Chondrocyte (in vitro differentiated cells): ENCODE measurements at regions not wholly inside any gene's neighbourhood (a gene's known extent, or its start where the extent isn't known, plus 50 kb on each side); places are given as distances from the start of the nearest gene placed in this dataset.
A peak's percentile ranks its signal among the peaks of the same experiment; 100 is the strongest.

ENCODE experiments used
- DNase-seq: peaks from one replicate; pipeline ENCODE4 v3.0.0; 2021; ENCODE audit warnings: mixed read lengths, low spot score
- H3K27ac Mint-ChIP-seq: one replicate; pipeline ENCODE4 v1.8.0; 2021; ENCODE audit warnings: mild to moderate bottlenecking, moderate library complexity, mixed read lengths; ENCODE audit not compliant: unreplicated experiment
- H3K27me3 Mint-ChIP-seq: 2 replicates; pipeline ENCODE4 v1.8.0; 2021; ENCODE audit warnings: low read depth, mixed read lengths
- H3K36me3 Mint-ChIP-seq: 2 replicates; pipeline ENCODE4 v1.8.0; 2021; ENCODE audit warnings: low read depth, mixed read lengths
- H3K4me1 Mint-ChIP-seq: 2 replicates; pipeline ENCODE4 v1.8.0; 2021; ENCODE audit warnings: low read depth, mild to moderate bottlenecking, mixed read lengths
- H3K4me3 Mint-ChIP-seq: one replicate; pipeline ENCODE4 v1.8.0; 2021; ENCODE audit warnings: mild to moderate bottlenecking, moderate library complexity, mixed read lengths; ENCODE audit not compliant: unreplicated experiment
- H3K9me3 Mint-ChIP-seq: 2 replicates; pipeline ENCODE4 v1.8.0; 2021; ENCODE audit warnings: low read depth, mixed read lengths
- TF ChIP-seq, protein P1 (sequence below): fragments of 200-600 bp; sonication (generic); IDR thresholded peaks from 2 replicates; pipeline ENCODE4 v1.5.0; 2021; ENCODE audit warnings: antibody characterized with exemption, mild to moderate bottlenecking, moderate library complexity

DNA sequence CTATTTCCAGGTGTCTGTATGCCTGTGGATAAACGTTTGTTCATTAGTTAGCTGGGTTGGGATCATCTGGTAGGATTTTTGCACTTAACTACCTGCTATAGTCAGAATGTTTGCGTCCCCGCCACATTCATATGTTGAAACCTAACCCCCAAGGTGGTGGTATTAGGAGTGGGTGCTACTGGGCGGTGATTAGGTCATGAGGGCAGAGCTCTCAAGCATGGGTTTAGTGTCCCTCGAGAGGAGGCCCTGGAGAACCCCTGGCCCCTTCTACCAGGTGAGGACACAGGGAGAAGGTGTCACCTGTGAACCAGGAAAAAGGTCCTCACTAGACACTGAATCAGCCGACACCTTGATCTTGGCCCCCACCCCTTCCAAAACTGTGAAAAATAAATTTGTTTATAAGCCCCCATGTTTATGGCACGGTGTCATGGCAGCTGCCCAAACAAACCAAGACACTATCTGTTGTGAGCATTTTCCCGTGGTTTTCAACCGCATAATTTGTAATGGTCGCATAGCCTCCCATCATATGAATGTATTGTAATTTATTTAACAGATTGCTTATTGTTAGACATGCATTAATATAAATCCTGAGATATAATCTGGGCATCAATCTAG lies 92.7 kb upstream of the TRIM2 start:
- no peak overlapping the region for H3K4me3 Mint-ChIP-seq
- no peaks in the 10 kb centered on the region for H3K4me1 Mint-ChIP-seq
- H3K27ac Mint-ChIP-seq, result no peak overlapping the region
- H3K36me3 Mint-ChIP-seq, result no peaks in the 10 kb centered on the region
- no peaks in the 10 kb centered on the region for H3K27me3 Mint-ChIP-seq
- DNase-seq, result no peak
- no peaks in the 10 kb centered on the region for H3K9me3 Mint-ChIP-seq
- TF ChIP-seq, protein P1, sequence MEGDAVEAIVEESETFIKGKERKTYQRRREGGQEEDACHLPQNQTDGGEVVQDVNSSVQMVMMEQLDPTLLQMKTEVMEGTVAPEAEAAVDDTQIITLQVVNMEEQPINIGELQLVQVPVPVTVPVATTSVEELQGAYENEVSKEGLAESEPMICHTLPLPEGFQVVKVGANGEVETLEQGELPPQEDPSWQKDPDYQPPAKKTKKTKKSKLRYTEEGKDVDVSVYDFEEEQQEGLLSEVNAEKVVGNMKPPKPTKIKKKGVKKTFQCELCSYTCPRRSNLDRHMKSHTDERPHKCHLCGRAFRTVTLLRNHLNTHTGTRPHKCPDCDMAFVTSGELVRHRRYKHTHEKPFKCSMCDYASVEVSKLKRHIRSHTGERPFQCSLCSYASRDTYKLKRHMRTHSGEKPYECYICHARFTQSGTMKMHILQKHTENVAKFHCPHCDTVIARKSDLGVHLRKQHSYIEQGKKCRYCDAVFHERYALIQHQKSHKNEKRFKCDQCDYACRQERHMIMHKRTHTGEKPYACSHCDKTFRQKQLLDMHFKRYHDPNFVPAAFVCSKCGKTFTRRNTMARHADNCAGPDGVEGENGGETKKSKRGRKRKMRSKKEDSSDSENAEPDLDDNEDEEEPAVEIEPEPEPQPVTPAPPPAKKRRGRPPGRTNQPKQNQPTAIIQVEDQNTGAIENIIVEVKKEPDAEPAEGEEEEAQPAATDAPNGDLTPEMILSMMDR, result no peak

DNA sequence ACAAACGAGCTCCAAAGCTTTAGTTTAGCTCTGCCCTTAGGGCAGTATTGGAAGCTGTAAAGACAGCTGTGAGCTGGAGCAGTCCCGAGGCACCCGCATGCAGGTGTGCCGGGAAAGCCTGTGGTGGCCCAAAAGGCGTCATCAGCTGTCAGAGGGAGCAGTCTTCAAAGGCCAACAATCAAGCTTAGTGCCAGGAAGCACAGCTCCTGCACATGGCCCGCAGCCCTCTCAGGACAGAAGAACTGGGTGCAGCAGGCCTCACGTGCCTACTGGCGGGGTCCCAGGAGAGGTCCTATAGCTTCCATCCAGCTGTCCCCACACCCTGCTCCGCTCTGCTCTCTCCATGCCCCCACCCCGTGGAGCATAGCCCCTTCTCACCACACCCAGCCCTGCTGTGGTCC lies 92.2 kb upstream of the TRIM2 start:
- H3K36me3 Mint-ChIP-seq, result no peaks in the 10 kb centered on the region
- TF ChIP-seq, protein P1, result no peak
- no peaks in the 10 kb centered on the region for H3K9me3 Mint-ChIP-seq
- H3K4me3 Mint-ChIP-seq, result no peak overlapping the region
- H3K4me1 Mint-ChIP-seq, result no peaks in the 10 kb centered on the region
- no peak for DNase-seq
- H3K27ac Mint-ChIP-seq, result no peak overlapping the region
- H3K27me3 Mint-ChIP-seq, result no peaks in the 10 kb centered on the region

DNA sequence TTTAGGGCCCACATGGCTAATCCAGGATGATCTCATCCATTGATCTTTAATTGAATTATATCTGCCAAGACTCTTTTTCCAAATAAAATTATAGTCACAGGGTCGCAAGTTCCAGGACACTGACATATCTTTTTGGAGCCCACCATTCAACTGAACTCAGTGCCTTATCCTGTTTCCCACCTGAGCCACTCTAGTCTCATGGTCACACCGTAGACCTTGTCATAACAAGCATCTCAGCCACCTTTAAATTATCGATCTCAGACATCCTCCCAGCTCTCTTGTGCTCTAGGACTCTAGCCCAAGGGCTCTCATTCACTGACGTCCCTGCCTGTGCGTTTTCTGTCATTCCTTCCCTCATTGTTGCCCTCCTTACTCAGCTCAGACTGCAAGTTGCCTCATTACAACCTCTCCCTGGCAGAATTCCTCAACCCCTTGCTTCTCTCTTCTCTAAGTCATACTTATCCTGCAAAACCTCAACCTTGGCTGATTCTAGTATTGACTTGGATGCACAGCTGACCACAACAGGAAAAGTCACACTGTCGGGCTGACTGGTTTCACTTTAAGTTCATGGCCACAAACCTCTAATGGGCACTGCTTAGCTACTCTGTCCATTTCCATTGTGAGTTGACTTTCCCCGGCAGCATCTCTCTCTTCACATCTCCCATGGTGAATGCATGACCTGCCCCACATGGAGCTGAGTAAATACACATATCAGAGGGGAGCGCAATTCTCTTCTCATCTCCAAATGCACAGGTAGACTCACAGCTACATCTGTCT lies 91.0 kb upstream of the TRIM2 start:
- TF ChIP-seq, protein P1, result no peak
- DNase-seq, result no peak
- no peaks in the 10 kb centered on the region for H3K4me1 Mint-ChIP-seq
- H3K27ac Mint-ChIP-seq, result no peak overlapping the region
- no peaks in the 10 kb centered on the region for H3K27me3 Mint-ChIP-seq
- H3K9me3 Mint-ChIP-seq, result no peaks in the 10 kb centered on the region
- no peaks in the 10 kb centered on the region for H3K36me3 Mint-ChIP-seq
- no peak overlapping the region for H3K4me3 Mint-ChIP-seq

DNA sequence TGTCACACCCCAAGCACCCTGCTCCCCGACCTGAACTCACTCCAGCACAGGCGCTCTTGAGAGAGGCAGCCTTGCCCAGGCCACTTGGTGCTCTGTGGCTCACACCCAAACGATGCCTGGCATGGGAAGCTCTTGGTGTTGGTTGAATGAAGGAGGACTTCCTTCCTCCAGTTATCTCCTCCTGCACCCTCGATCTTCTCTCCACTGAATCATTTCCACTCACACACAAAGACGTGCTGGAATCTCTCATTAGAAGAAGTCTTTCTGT lies 90.5 kb upstream of the TRIM2 start:
- H3K9me3 Mint-ChIP-seq, result no peaks in the 10 kb centered on the region
- H3K4me3 Mint-ChIP-seq, result no peak overlapping the region
- TF ChIP-seq, protein P1, result no peak
- no peak overlapping the region for H3K27ac Mint-ChIP-seq
- no peak for DNase-seq
- no peaks in the 10 kb centered on the region for H3K4me1 Mint-ChIP-seq
- no peaks in the 10 kb centered on the region for H3K27me3 Mint-ChIP-seq
- no peaks in the 10 kb centered on the region for H3K36me3 Mint-ChIP-seq

DNA sequence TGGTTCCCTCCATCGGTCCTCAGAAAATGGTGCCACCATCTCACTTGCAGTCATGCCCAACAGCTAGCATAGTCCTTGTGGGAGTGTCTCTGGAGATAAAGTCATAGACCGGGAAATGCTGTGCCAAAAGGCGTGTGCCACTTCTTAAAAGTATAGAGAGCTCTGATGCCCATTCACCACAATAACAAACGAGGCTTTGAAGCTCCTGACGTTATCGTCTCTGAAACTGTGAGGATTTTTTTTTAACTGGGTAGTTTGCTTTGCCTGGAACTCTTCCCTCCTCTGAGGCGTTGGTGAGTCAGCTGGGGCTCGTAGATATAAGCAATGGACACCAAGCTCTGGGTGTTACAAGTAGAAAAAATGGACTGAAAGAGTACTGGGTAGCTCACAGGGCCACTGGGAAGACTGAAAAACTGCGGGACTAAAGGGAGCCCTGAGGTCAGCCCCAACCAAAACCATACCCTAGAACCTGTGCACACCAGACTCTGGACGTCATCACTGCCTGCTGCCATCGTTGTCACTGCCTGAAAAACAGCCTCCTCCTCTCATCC lies 89.4 kb upstream of the TRIM2 start:
- no peaks in the 10 kb centered on the region for H3K27me3 Mint-ChIP-seq
- no peak for DNase-seq
- TF ChIP-seq, protein P1, result no peak
- H3K9me3 Mint-ChIP-seq, result no peaks in the 10 kb centered on the region
- no peak overlapping the region for H3K4me3 Mint-ChIP-seq
- no peaks in the 10 kb centered on the region for H3K4me1 Mint-ChIP-seq
- H3K36me3 Mint-ChIP-seq, result no peaks in the 10 kb centered on the region
- peak overlapping the region; percentile 94 for H3K27ac Mint-ChIP-seq
